ENCODE measurements at regions not wholly inside any gene's neighbourhood (a gene's known extent, or its start where the extent isn't known, plus 50 kb on each side); places are given as distances from the start of the nearest gene placed in this dataset.
"Not testable (repeated sequence)": the region's sequence is repeated elsewhere in the genome, so short reads cannot be mapped to it uniquely, and the experiment has no call there.

DNA sequence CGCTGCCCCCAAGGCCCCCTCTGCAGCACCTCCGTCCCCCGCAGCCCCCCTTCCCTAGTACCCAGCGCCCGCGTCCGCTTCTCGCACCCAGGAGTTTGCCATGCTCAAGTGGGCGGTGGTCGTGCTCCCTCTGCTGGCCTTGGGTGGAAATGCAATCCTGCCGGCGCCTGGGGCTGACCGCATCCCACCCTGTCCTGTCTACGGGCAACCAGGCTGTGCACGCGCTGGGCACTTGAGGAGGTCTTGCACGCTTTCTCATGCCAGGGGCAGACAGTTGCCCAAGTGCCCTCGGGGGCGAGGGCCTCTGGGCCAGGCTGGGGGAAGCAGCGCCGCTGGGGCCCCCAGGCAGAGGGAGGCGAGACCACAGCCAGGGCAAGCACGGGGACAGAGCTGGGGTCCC lies 1450.7 kb upstream of the TPTE start:
- FAIRE-seq: not testable (repeated sequence)

DNA sequence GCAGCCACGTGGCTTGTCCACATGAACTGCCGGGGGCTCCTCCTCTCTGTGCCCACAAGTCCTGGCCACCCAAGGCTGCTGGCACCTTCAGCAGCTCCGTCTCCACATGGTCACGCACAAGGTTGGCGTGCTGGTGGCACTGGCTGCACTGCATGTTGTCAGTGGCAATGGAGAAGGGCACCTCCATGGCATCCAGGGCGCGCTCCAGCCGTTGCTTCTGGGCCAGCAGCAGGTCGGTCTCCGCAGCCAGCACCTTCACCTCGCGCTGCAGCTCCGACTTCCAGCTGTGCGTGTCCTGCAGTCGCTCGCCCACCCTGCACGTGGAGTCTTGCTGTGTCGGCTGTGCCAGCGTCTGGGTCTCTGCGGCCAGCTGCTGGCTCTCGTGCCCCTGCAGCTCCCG lies 1448.4 kb upstream of the TPTE start:
- FAIRE-seq: not testable (repeated sequence)

DNA sequence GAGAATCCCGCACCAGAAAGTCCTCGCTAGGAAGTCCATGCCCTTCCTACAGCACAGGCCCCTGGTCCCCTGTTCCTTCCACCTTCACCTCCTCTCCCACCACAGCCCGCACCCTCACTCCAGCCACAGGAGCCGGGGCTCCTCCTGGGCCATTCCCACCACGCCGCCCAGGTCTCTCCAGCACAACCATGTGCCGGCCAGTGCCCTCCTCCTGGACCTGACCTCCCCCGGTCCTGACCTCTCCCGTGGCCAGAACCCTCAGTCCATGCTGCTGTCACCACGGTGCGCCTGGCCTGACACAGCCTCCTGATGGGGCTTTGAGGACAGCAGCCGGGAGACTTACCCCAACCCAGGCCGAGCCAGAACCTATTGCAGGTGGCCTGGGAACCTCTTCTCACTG lies 1446.6 kb upstream of the TPTE start:
- not testable (repeated sequence) for FAIRE-seq

DNA sequence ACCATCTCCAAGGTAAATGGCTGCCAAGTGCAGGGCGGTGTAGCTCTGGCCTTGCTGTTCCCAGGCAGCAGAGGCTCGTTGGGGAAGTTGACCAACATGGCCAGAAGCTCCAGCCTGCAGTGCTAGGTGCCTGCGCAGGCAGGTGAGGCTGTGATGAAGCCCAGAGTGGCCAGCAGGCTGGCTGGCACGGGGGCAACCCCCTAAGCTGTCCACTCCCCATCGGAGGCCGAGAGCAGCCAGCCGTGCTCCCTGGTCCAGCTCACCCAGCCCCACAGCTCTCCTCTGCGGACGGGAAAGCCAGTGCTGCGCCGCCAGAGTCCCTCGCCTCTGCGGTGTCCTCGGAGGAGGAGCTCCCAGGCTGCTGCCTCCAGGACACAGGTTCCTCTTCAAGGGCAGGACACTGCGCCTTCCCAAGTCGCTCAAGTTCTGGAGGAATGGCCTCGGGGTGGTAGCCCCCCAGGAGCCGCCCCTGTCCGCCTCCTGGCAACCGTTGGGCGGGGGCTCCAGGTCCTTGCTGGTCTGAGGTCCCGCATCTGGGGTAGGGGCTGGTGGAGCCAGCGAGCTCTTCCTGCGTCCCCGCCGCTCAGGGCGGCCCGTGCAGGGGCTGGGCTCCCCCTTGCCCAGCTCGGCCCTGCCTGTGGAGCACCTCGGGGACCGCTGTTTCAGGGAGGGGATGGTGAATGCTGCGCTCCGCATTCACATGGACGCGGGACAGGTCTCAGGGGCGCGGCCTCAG lies 1438.1 kb upstream of the TPTE start:
- not testable (repeated sequence) for FAIRE-seq

DNA sequence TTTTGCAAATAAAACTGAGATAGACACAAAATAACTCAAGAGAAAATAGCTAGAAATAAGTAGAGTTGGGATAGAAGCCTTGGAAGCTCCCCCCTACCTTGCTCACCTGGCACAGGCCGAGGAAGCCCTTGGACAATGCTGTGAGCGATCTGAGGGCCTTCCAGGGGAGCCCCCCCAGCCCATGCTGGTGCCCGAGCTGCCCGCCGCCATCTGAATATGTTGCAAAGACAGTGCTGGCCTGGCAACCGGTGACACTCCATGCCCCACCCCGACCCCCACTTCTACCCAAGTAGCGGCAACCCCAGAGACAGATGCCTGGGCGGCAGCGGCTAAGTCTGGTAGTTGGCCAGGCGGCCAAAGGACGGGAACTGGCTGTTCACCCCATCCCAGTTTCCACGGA lies 1435.1 kb upstream of the TPTE start:
- FAIRE-seq: not testable (repeated sequence)

DNA sequence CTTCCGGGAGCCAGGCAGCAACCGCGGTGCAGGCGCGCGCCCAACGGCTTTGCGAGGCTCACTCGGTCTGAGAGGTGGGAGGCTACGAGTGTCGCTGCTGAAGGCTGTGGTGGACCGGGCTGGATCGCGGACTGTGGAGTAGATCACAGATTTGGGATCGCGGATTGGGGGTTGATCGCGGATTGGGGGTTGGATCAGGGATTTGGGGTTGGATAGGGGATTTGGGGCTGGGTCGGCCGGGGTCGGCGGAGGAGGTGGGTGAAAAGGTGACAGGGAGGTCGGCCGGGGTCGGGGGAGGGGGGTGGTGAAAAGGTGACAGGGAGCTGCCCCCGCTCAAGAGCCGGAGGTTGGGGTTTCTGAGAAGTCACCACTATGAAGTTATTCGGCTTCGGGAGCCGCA lies 1433.6 kb upstream of the TPTE start:
- not testable (repeated sequence) for FAIRE-seq

DNA sequence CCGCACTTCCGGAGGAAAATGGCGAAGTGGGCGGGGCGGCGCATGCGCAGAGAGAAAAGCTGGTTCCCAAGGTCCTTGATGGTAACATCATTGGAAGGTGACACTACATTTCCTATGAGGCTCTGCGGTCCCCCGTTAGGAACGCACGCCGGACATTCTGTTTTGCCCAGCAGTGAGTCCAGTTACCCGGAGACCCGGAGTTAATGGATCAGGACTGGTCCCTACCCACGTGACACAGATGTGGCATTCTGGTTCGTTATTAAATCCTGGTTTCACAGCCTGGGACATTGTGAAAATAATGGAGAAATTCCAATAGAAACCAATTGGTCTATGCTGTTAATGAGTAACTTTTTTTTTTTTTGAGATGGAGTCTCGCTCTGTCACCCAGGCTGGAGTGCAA lies 1391.6 kb upstream of the TPTE start:
- not testable (repeated sequence) for FAIRE-seq

DNA sequence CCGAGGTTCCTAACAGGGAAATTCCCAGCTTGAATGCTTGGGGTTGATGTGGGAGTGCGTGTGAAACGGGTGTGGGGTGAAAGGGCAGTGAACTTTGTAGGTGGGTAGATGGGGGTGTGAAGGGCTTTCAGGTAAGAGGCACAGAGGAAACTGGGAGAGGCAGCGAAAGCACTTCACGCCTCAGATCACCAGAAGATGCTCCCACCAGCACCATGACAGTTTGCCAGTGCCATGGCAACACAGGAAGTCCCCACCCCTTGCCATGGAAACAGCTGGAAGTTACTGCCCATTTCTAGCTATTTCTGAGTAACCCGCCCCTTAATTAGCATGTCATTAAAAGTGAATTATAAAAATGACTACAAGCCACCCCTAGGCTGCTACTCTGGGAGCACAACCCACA lies 1390.6 kb upstream of the TPTE start:
- not testable (repeated sequence) for FAIRE-seq
